Activated CD8-positive, alpha-beta memory T cell treated with anti-CD3 and anti-CD28 coated beads, Interleukin-2, amount 10 ng/mL, durations not matched to agents 7 days and 5 days (primary cell): ENCODE measurements at regions not wholly inside any gene's neighbourhood (a gene's known extent, or its start where the extent isn't known, plus 50 kb on each side); places are given as distances from the start of the nearest gene placed in this dataset.

Source experiments
- ATAC-seq: fragments of 150-1000 bp; cut with Tn5 transposase; one replicate; pipeline ENCODE4 v1.10.0; 2021; ENCODE audit warnings: moderate library complexity
- CTCF ChIA-PET: fragments of 350-600 bp; sonication (Branson Sonifier 250); formaldehyde crosslinking; loops from one replicate; lab custom pipeline; 2021; ENCODE audit warnings: antibody characterized with exemption; lab: Charles Lee
- DNase-seq: peaks from one replicate; pipeline ENCODE4 v3.0.0-alpha.2; 2020
- H3K27ac Mint-ChIP-seq: one replicate; pipeline ENCODE4 v1.8.0; 2021; ENCODE audit warnings: mild to moderate bottlenecking, mixed read lengths
- H3K27me3 Mint-ChIP-seq: one replicate; pipeline ENCODE4 v1.8.0; 2021; ENCODE audit warnings: mixed read lengths
- H3K36me3 Mint-ChIP-seq: one replicate; pipeline ENCODE4 v1.8.0; 2021; ENCODE audit warnings: mild to moderate bottlenecking, mixed read lengths
- H3K4me1 Mint-ChIP-seq: one replicate; pipeline ENCODE4 v1.8.0; 2021; ENCODE audit warnings: mixed read lengths
- H3K4me3 Mint-ChIP-seq: one replicate; pipeline ENCODE4 v1.8.0; 2021; ENCODE audit warnings: mild to moderate bottlenecking, moderate library complexity, mixed read lengths
- H3K9me3 Mint-ChIP-seq: one replicate; pipeline ENCODE4 v1.8.0; 2022; ENCODE audit warnings: low read depth, mixed read lengths

- Mint-ChIP-seq H3K4me3 (no peak overlapping the region), H3K27me3 (no peaks in the 10 kb centered on the region), H3K9me3 (no peaks in the 10 kb centered on the region), H3K36me3 (no peaks in the 10 kb centered on the region), H3K27ac (no peak overlapping the region), H3K4me1 (no peaks in the 10 kb centered on the region)
- CTCF ChIA-PET = no interaction called here
- no peak for DNase-seq
- ATAC-seq = no peak
These were observed 231.4 kb upstream of the MID1 start for GRCh38 chrX:10851809-10852208.

- Mint-ChIP-seq H3K9me3 (no peaks in the 10 kb centered on the region), H3K4me3 (no peak overlapping the region), H3K4me1 (peaks cover 4% of the 10 kb centered on the region), H3K27ac (no peak overlapping the region), H3K27me3 (no peaks in the 10 kb centered on the region), H3K36me3 (no peaks in the 10 kb centered on the region)
- ATAC-seq (no peak), DNase-seq (no peak)
- CTCF ChIA-PET = no interaction called here
These were observed 234.2 kb upstream of the MID1 start for GRCh38 chrX:10854594-10854993.

GRCh38 chrX:10855845-10856244 lies 235.5 kb upstream of the MID1 start:
- no peak for ATAC-seq
- Mint-ChIP-seq H3K4me1 (peaks cover 6% of the 10 kb centered on the region), H3K27ac (no peak overlapping the region), H3K27me3 (no peaks in the 10 kb centered on the region), H3K9me3 (no peaks in the 10 kb centered on the region), H3K4me3 (no peak overlapping the region), H3K36me3 (no peaks in the 10 kb centered on the region)
- CTCF ChIA-PET = no interaction called here
- DNase-seq = no peak

- no peak for DNase-seq
- CTCF ChIA-PET = no interaction called here
- H3K27ac Mint-ChIP-seq = no peak overlapping the region
These were observed 236.4 kb upstream of the MID1 start for GRCh38 chrX:10856797-10857196.

GRCh38 chrX:10859353-10859752 lies 239.0 kb upstream of the MID1 start:
- H3K36me3 Mint-ChIP-seq = no peaks in the 10 kb centered on the region
- H3K4me1 Mint-ChIP-seq = peaks cover 6% of the 10 kb centered on the region
- H3K4me3 Mint-ChIP-seq = no peak overlapping the region
- ATAC-seq (no peak), DNase-seq (no peak)
- H3K9me3 Mint-ChIP-seq = no peaks in the 10 kb centered on the region
- H3K27me3 Mint-ChIP-seq = no peaks in the 10 kb centered on the region
- H3K27ac Mint-ChIP-seq = no peak overlapping the region
- CTCF ChIA-PET = no interaction called here

More at GRCh38 chrX:10856797-10857196, 236.4 kb upstream of the MID1 start:
- H3K4me1 Mint-ChIP-seq = peaks cover 6% of the 10 kb centered on the region
- no peaks in the 10 kb centered on the region for H3K9me3 Mint-ChIP-seq
- no peaks in the 10 kb centered on the region for H3K27me3 Mint-ChIP-seq
- H3K36me3 Mint-ChIP-seq = no peaks in the 10 kb centered on the region
- H3K4me3 Mint-ChIP-seq = no peak overlapping the region
- ATAC-seq = no peak

- DNase-seq (no peak), ATAC-seq (no peak)
- Mint-ChIP-seq H3K36me3 (no peaks in the 10 kb centered on the region), H3K4me3 (no peak overlapping the region), H3K4me1 (no peaks in the 10 kb centered on the region), H3K27me3 (no peaks in the 10 kb centered on the region), H3K9me3 (peaks cover under 1% of the 10 kb centered on the region), H3K27ac (no peak overlapping the region)
- CTCF ChIA-PET = no interaction called here
These were observed 235.1 kb upstream of the HCCS start for GRCh38 chrX:10875995-10876394.

GRCh38 chrX:10882484-10882883 lies 228.6 kb upstream of the HCCS start:
- ATAC-seq (no peak), DNase-seq (no peak)
- CTCF ChIA-PET = no interaction called here
- H3K9me3 Mint-ChIP-seq = no peaks in the 10 kb centered on the region
- H3K4me3 Mint-ChIP-seq = no peak overlapping the region
- H3K27ac Mint-ChIP-seq = no peak overlapping the region
- H3K4me1 Mint-ChIP-seq = no peaks in the 10 kb centered on the region
- no peaks in the 10 kb centered on the region for H3K36me3 Mint-ChIP-seq
- H3K27me3 Mint-ChIP-seq = no peaks in the 10 kb centered on the region

GRCh38 chrX:10884246-10884645 lies 226.9 kb upstream of the HCCS start:
- H3K27ac Mint-ChIP-seq = no peak overlapping the region
- no peak for ATAC-seq
- no peaks in the 10 kb centered on the region for H3K27me3 Mint-ChIP-seq
- no peaks in the 10 kb centered on the region for H3K36me3 Mint-ChIP-seq
- no peaks in the 10 kb centered on the region for H3K9me3 Mint-ChIP-seq
- H3K4me3 Mint-ChIP-seq = no peak overlapping the region
- CTCF ChIA-PET = no interaction called here
- H3K4me1 Mint-ChIP-seq = no peaks in the 10 kb centered on the region
- DNase-seq = no peak

- H3K4me1 Mint-ChIP-seq = no peaks in the 10 kb centered on the region
- no peak for DNase-seq
- no peak overlapping the region for H3K27ac Mint-ChIP-seq
- ATAC-seq = no peak
- H3K27me3 Mint-ChIP-seq = no peaks in the 10 kb centered on the region
- CTCF ChIA-PET = no interaction called here
- no peak overlapping the region for H3K4me3 Mint-ChIP-seq
- no peaks in the 10 kb centered on the region for H3K36me3 Mint-ChIP-seq
- H3K9me3 Mint-ChIP-seq = no peaks in the 10 kb centered on the region
These were observed 218.4 kb upstream of the HCCS start for GRCh38 chrX:10892621-10893225.

- Mint-ChIP-seq H3K4me1 (no peaks in the 10 kb centered on the region), H3K4me3 (no peak overlapping the region), H3K9me3 (no peaks in the 10 kb centered on the region), H3K27ac (no peak overlapping the region), H3K36me3 (no peaks in the 10 kb centered on the region), H3K27me3 (no peaks in the 10 kb centered on the region)
- ATAC-seq (no peak), DNase-seq (no peak)
- CTCF ChIA-PET = no interaction called here
These were observed 217.8 kb upstream of the HCCS start for GRCh38 chrX:10893366-10893765.

GRCh38 chrX:10893976-10894375 lies 217.2 kb upstream of the HCCS start:
- Mint-ChIP-seq H3K36me3 (no peaks in the 10 kb centered on the region), H3K4me1 (no peaks in the 10 kb centered on the region), H3K9me3 (no peaks in the 10 kb centered on the region), H3K27ac (no peak overlapping the region), H3K4me3 (no peak overlapping the region), H3K27me3 (no peaks in the 10 kb centered on the region)
- CTCF ChIA-PET = no interaction called here
- DNase-seq (no peak), ATAC-seq (no peak)

- Mint-ChIP-seq H3K4me1 (no peaks in the 10 kb centered on the region), H3K27ac (no peak overlapping the region), H3K27me3 (no peaks in the 10 kb centered on the region), H3K4me3 (no peak overlapping the region), H3K9me3 (no peaks in the 10 kb centered on the region), H3K36me3 (no peaks in the 10 kb centered on the region)
- DNase-seq (no peak), ATAC-seq (no peak)
- CTCF ChIA-PET = no interaction called here
These were observed 213.4 kb upstream of the HCCS start for GRCh38 chrX:10897768-10898167.

- CTCF ChIA-PET = no interaction called here
- H3K4me3 Mint-ChIP-seq = no peak overlapping the region
- no peak for DNase-seq
- H3K27ac Mint-ChIP-seq = no peak overlapping the region
- no peak for ATAC-seq
- H3K4me1 Mint-ChIP-seq = no peaks in the 10 kb centered on the region
- no peaks in the 10 kb centered on the region for H3K36me3 Mint-ChIP-seq
- H3K27me3 Mint-ChIP-seq = no peaks in the 10 kb centered on the region
- no peaks in the 10 kb centered on the region for H3K9me3 Mint-ChIP-seq
These were observed 210.4 kb upstream of the HCCS start for GRCh38 chrX:10900585-10901289.

GRCh38 chrX:10901290-10901633 lies 209.9 kb upstream of the HCCS start:
- H3K36me3 Mint-ChIP-seq = no peaks in the 10 kb centered on the region
- H3K9me3 Mint-ChIP-seq = no peaks in the 10 kb centered on the region
- no peaks in the 10 kb centered on the region for H3K27me3 Mint-ChIP-seq
- H3K27ac Mint-ChIP-seq = no peak overlapping the region
- DNase-seq = no peak
- no peak overlapping the region for H3K4me3 Mint-ChIP-seq
- no peaks in the 10 kb centered on the region for H3K4me1 Mint-ChIP-seq
- no peak for ATAC-seq
- CTCF ChIA-PET = no interaction called here
